NT2/D1 (cell line): ENCODE measurements at regions not wholly inside any gene's neighbourhood (a gene's known extent, or its start where the extent isn't known, plus 50 kb on each side); places are given as distances from the start of the nearest gene placed in this dataset.
"Not testable (repeated sequence)": the region's sequence is repeated elsewhere in the genome, so short reads cannot be mapped to it uniquely, and the experiment has no call there.

ENCODE experiments used
- DNase-seq: peaks from one replicate; pipeline ENCODE4 v3.0.0-alpha.2; 2011; ENCODE audit warnings: low read depth, low spot score
- H3K27me3 ChIP-seq: 2 replicates; pipeline ENCODE4 v1.6.0; 2011; ENCODE audit warnings: mild to moderate bottlenecking; ENCODE audit not compliant: insufficient read length, insufficient read depth
- H3K36me3 ChIP-seq: 2 replicates; pipeline ENCODE4 v1.6.1; 2011; ENCODE audit warnings: mild to moderate bottlenecking, low read length, mixed read lengths; ENCODE audit not compliant: insufficient read depth, insufficient read length
- H3K4me1 ChIP-seq: 2 replicates; pipeline ENCODE4 v1.5.1; 2011; ENCODE audit not compliant: insufficient read depth, insufficient read length
- H3K4me3 ChIP-seq: 2 replicates; pipeline ENCODE4 v1.5.1; 2011; ENCODE audit warnings: low read depth; ENCODE audit not compliant: insufficient read length
- H3K9ac ChIP-seq: 2 replicates; pipeline ENCODE4 v1.6.0; 2011; ENCODE audit warnings: low read depth; ENCODE audit not compliant: insufficient read length
- H3K9me3 ChIP-seq: 2 replicates; pipeline ENCODE4 v1.5.1; 2011; ENCODE audit warnings: mild to moderate bottlenecking, low read length; ENCODE audit not compliant: insufficient read depth
- SUZ12 ChIP-seq: IDR thresholded peaks from 2 replicates; pipeline ENCODE4 v1.6.1; 2011; ENCODE audit not compliant: insufficient read length, insufficient read depth; ENCODE audit errors: extremely low read depth
- YY1 ChIP-seq: IDR thresholded peaks from 2 replicates; pipeline ENCODE4 v1.6.1; 2011; ENCODE audit not compliant: insufficient read length, insufficient read depth
- ZNF274 ChIP-seq: IDR thresholded peaks from 2 replicates; pipeline ENCODE4 v1.6.1; 2011; ENCODE audit warnings: mild to moderate bottlenecking, low read depth, low read length

GRCh38 chr13:22945321-22946226 lies 235.2 kb upstream of the SGCG start:
- no peak for DNase-seq
- Histone ChIP-seq H3K9me3 (no peaks in the 10 kb centered on the region), H3K36me3 (no peaks in the 10 kb centered on the region), H3K4me1 (no peaks in the 10 kb centered on the region), H3K27me3 (no peaks in the 10 kb centered on the region), H3K9ac (no peak overlapping the region), H3K4me3 (no peak overlapping the region)
- no peak for TF ChIP-seq ZNF274
- TF ChIP-seq YY1: no peak
- no peak for TF ChIP-seq SUZ12

GRCh38 chr13:22948421-22948820 lies 232.4 kb upstream of the SGCG start:
- Histone ChIP-seq H3K36me3 (no peaks in the 10 kb centered on the region), H3K4me1 (no peaks in the 10 kb centered on the region), H3K4me3 (no peak overlapping the region), H3K27me3 (no peaks in the 10 kb centered on the region), H3K9me3 (no peaks in the 10 kb centered on the region), H3K9ac (no peak overlapping the region)
- DNase-seq: no peak
- TF ChIP-seq ZNF274 (no peak), YY1 (no peak), SUZ12 (no peak)

- not testable (repeated sequence) for H3K9me3 ChIP-seq, H3K4me1 ChIP-seq, DNase-seq, H3K27me3 ChIP-seq, H3K9ac ChIP-seq, H3K4me3 ChIP-seq, H3K36me3 ChIP-seq
These were observed 228.8 kb upstream of the SGCG start for GRCh38 chr13:22952018-22952417.

- H3K36me3 ChIP-seq, DNase-seq, H3K27me3 ChIP-seq, H3K4me1 ChIP-seq, H3K9ac ChIP-seq, H3K4me3 ChIP-seq, H3K9me3 ChIP-seq: not testable (repeated sequence)
These were observed 225.6 kb upstream of the SGCG start for GRCh38 chr13:22955147-22955546.

- H3K9me3 ChIP-seq, H3K36me3 ChIP-seq, H3K4me1 ChIP-seq, H3K9ac ChIP-seq, H3K4me3 ChIP-seq, H3K27me3 ChIP-seq: not testable (repeated sequence)
- peak; percentile 22 for DNase-seq
These were observed 224.2 kb upstream of the SGCG start for GRCh38 chr13:22956456-22957115.

- H3K27me3 ChIP-seq, H3K36me3 ChIP-seq, DNase-seq, H3K9ac ChIP-seq, H3K9me3 ChIP-seq, H3K4me1 ChIP-seq, H3K4me3 ChIP-seq: not testable (repeated sequence)
These were observed 220.9 kb upstream of the SGCG start for GRCh38 chr13:22959859-22960258.

GRCh38 chr13:22960827-22961226 lies 220.0 kb upstream of the SGCG start:
- Histone ChIP-seq H3K4me1 (peaks cover 2% of the 10 kb centered on the region), H3K27me3 (no peaks in the 10 kb centered on the region), H3K9ac (no peak overlapping the region), H3K4me3 (no peak overlapping the region), H3K9me3 (no peaks in the 10 kb centered on the region), H3K36me3 (no peaks in the 10 kb centered on the region)
- DNase-seq: no peak
- TF ChIP-seq ZNF274: no peak
- TF ChIP-seq SUZ12: no peak
- no peak for TF ChIP-seq YY1

- not testable (repeated sequence) for H3K4me3 ChIP-seq, DNase-seq, H3K9ac ChIP-seq, H3K9me3 ChIP-seq, H3K36me3 ChIP-seq, H3K27me3 ChIP-seq, H3K4me1 ChIP-seq
These were observed 219.4 kb upstream of the SGCG start for GRCh38 chr13:22961342-22961741.
